DND-41 (cell line): ENCODE measurements at regions not wholly inside any gene's neighbourhood (a gene's known extent, or its start where the extent isn't known, plus 50 kb on each side); places are given as distances from the start of the nearest gene placed in this dataset.

Experiments used
- EZH2 ChIP-seq: IDR thresholded peaks from 3 replicates; pipeline ENCODE4 v1.6.1; 2012; ENCODE audit warnings: borderline replicate concordance, low read depth, mild to moderate bottlenecking, moderate library complexity, low read length, inconsistent platforms; ENCODE audit not compliant: severe bottlenecking
- TF ChIP-seq, protein P1 (sequence below): IDR thresholded peaks from 2 replicates; pipeline ENCODE4 v1.5.1; 2012; ENCODE audit warnings: borderline replicate concordance, low read length, moderate library complexity, mild to moderate bottlenecking; ENCODE audit not compliant: poor library complexity, severe bottlenecking; ENCODE audit errors: extremely low read depth

DNA sequence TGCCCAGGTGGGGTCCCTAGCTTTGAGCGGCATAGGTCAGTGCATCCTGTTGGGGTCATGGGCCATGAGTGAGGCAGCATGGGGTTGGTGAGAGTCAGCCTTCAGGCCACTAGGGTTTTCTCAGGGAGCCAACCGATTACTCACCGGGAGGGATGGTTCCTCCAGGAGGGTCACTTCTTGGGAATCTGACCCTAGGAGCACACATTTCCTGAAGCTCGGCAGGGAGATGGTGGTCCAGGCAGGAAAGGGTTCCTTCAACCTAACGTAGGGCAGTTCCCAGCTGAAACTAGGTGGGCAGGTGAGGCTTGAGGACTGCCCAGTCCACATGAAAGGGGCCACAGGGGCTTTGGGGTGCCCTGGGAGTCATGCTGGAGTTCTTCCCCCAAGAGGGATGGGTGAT, 218.0 kb downstream of the UBE3A start:
- TF ChIP-seq, protein P1, sequence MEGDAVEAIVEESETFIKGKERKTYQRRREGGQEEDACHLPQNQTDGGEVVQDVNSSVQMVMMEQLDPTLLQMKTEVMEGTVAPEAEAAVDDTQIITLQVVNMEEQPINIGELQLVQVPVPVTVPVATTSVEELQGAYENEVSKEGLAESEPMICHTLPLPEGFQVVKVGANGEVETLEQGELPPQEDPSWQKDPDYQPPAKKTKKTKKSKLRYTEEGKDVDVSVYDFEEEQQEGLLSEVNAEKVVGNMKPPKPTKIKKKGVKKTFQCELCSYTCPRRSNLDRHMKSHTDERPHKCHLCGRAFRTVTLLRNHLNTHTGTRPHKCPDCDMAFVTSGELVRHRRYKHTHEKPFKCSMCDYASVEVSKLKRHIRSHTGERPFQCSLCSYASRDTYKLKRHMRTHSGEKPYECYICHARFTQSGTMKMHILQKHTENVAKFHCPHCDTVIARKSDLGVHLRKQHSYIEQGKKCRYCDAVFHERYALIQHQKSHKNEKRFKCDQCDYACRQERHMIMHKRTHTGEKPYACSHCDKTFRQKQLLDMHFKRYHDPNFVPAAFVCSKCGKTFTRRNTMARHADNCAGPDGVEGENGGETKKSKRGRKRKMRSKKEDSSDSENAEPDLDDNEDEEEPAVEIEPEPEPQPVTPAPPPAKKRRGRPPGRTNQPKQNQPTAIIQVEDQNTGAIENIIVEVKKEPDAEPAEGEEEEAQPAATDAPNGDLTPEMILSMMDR = no peak
- no peak for TF ChIP-seq EZH2
